CMK (cell line): ENCODE measurements at regions not wholly inside any gene's neighbourhood (a gene's known extent, or its start where the extent isn't known, plus 50 kb on each side); places are given as distances from the start of the nearest gene placed in this dataset.
"Not testable (repeated sequence)": the region's sequence is repeated elsewhere in the genome, so short reads cannot be mapped to it uniquely, and the experiment has no call there.

ENCODE experiments used
- DNase-seq: peaks from one replicate; pipeline ENCODE4 v3.0.0-alpha.2; 2010; ENCODE audit warnings: low read depth

DNA sequence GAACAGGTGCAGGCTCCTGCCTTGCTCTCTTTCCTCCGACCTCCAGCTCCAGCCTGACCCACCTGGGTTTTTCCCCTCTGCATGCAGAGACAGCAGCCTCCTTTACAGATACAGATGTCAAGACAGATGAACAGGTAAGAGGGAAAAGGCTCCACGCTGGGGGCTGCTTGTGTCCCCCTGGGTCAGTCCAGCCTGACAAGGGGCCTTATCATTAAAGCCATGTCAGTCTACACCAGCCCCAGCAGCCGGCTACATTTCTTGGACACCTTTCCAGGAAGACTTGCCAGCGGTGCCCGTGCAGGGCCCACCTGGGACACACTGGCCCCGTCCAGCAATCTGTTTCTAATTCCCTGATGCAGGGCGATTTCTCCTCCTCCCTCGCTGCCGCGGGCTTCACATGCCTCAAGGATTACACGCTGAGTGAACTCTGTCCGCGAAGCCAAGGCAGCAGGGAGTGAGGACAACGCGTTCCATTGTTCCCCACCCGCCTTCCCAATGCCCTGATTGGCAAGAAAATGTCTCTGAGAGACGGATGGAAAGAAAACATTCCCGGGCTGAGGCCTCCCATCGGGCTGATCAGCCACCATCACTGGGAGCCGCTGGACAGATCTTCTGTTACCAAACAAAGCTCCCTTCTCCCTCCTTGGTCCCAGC lies 184.7 kb downstream of the C16orf95 start:
- no peak for DNase-seq

GRCh38 chr16:87133112-87133850 lies 183.9 kb downstream of the C16orf95 start:
- no peak for DNase-seq

DNA sequence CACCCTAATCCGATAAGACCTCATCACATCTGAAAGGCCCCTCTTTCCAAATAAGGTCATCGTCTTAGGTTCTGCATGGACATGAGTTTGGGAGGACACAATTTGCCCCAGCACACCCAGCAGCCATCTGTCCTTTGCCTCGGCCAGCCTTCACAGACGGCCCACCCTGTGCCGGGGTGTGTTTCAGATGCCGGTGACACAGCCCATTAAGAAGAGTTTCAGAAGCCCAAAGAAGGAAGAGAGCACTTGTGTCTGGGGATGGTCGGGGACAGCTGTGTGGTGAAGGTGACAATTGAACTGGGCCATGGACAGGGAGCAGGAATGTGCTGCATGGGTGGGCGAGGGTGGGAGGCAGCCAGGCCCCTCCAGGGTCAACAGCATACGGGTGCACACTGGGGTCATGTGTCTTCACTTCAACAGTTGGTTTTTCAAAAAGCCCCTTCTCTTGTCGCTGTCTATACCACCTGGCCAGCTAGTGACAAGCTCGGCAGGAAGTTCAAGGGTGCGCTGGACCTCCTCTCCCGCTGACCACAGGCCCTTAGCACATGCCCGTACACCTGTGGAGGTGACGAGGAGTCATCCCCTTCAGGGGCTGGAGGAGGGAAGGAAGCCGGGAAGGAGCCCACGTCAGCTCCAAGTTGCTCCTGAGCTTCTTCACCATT lies 183.1 kb downstream of the C16orf95 start:
- DNase-seq = no peak

- no peak for DNase-seq
Observed at GRCh38 chr16:87134628-87134995, 182.6 kb downstream of the C16orf95 start.

DNA sequence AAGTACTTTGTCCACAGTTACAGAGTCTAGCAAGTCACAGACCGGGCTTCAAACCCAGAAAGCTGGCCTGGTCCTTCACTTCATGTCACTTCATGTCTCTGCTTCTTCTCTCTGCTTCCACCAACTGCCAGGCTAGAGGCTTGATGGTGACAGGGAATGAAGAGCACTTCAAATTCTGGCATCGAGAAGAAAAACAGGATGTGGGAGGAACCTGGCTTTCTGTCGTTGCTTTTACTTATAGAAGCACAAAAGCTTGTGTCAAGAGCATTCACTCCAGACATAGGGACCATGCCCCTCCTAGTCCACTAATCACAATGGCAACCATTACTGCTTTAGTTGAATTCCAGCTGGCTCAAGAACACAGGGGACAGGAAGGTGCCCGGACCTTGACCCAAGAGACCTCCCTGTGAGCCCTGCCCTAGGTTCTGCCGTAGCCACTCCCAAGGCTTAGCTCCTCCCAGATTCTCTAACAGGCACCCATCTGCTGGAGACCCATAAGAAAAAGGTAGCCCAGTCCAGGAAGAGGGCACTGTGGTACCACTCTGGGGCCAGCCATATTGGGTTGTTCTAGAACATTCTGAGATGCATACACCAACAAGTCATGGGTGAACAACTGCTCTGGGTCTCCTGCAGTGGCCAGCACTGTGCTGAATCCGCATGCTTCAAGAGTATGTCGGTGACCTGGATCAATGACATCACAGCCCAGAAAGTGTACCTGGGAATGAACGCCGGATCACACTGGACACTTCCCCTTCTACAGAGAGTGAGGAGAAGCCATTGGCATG lies 181.8 kb downstream of the C16orf95 start:
- no peak for DNase-seq

GRCh38 chr16:87138316-87138715 lies 178.9 kb downstream of the C16orf95 start:
- no peak for DNase-seq

- DNase-seq = no peak
Observed at GRCh38 chr16:87138738-87139267, 178.4 kb downstream of the C16orf95 start.

GRCh38 chr16:87140211-87141200 lies 176.7 kb downstream of the C16orf95 start:
- DNase-seq = no peak

GRCh38 chr16:87141402-87141801 lies 175.8 kb downstream of the C16orf95 start:
- no peak for DNase-seq

GRCh38 chr16:87143661-87144121 lies 173.5 kb downstream of the C16orf95 start:
- DNase-seq = no peak

GRCh38 chr16:87144232-87144631 lies 173.0 kb downstream of the C16orf95 start:
- no peak for DNase-seq

DNA sequence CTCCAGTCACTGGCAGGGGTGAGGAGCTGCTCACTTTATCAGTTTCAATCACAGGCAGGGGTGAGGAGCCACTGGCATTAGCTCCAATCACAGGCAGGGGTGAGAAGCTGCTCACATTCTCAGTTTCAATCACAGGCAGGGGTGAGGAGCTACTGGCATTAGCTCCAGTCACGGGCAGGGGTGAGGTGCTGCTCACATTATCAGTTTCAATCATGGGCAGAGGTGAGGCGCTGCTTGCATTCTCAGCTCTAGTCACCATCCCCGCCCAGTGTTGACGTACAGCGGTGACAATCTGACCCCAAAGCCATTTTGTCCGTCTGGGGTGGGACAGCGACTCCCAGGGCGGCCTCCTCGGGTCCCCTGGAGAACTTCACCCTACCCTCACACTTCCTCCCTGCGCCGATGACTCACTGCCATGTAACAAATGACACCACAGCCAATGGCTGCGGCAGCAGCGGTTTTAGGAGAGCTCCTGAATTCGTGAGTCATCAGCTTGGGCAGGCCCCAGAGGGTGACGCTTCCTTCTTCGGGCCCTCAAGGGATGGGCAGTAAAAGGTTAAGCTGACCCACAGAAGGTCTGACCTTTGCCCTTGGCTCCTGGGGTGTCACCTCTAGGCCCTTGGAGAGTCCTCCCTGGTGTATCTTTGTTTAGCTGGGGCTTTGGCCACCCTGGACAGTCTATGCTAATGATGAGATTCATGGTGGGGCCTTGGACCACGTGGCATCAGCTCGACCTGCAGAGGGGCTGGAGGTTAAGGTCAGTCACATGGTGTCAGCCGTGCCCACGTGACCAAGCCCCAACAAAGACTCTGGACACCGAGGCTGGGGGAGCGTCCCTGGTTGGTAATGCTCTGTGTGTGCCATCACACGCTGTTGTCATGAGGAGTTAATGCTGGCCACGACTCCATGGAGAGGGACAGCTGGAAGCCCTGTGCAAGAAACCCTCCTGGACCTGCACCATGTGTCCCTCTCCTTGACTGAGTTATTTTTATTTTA lies 171.7 kb downstream of the C16orf95 start:
- DNase-seq = no peak

GRCh38 chr16:87146676-87147075 lies 170.5 kb downstream of the C16orf95 start:
- no peak for DNase-seq

DNA sequence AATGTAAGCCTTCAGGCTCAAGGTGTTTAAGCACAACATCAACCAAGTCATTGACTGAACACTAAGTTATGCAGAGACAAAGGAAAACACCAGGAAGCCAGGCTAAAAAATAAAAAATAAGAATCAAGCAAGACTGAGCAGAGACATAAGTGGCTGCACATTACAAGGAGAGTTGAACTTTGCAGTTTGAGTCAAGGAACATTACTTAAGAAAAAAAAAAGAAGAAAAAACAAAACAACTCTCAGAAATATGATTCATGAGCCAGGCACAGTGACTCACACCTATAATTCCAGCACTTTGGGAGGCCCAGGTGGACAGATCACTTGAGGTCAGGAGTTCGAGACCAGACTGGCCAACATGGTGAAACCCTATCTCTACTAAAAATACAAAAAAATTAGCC lies 168.1 kb downstream of the C16orf95 start:
- no peak for DNase-seq

DNA sequence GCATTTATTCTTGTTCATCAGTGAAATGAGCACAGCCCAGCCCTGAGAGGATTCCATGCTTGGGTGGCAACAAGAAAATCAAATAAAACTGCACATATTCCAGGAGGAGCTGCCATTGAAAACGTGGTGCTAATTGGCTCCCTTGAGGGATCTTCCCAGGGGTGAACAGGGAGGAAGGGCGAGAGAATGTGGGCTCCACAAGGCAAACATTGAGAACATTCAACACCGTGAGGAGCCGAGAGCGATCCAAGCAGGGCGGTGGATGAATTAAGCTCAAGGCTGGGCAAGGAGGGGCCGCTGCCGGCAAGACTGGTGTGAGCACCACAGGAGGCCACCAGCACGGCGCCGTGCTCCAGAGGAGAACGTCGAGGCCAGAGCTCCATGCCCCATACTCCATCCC lies 166.9 kb downstream of the C16orf95 start:
- DNase-seq = no peak

GRCh38 chr16:87150681-87151280 lies 166.4 kb downstream of the C16orf95 start:
- DNase-seq = no peak

GRCh38 chr16:87152221-87152755 lies 164.9 kb downstream of the C16orf95 start:
- DNase-seq = no peak

DNA sequence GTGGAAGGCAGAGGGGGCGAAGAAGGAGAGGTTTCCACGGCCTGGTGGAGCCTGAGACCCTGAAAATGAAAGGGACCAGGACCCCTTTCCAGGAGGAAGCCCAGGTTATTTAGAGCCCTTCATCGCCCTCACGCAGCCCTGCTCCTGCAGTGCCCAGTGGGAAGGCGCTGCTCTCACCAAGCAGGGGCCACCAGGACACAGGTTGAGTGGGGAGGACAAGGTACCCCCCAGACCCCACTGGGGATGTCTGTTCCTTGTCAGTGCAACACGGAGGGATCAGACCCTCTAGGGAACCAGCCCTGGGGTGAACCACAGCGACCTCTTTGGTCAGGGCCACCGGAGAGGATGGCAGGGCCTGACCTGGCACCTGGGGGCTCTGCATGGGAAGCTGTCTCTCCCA lies 163.9 kb downstream of the C16orf95 start:
- DNase-seq = no peak

GRCh38 chr16:87155315-87155714 lies 161.9 kb downstream of the C16orf95 start:
- DNase-seq = not testable (repeated sequence)
